GM12801 (cell line): ENCODE measurements at regions not wholly inside any gene's neighbourhood (a gene's known extent, or its start where the extent isn't known, plus 50 kb on each side); places are given as distances from the start of the nearest gene placed in this dataset.

ENCODE experiments used
- CTCF ChIP-seq: IDR thresholded peaks from one replicate; pipeline ENCODE4 v1.5.1; 2011; ENCODE audit warnings: control low read depth; ENCODE audit not compliant: insufficient read length; ENCODE audit errors: extremely low read depth

- TF ChIP-seq CTCF = no peak
Observed at GRCh38 chr3:161748049-161748448, 251.4 kb downstream of the OTOL1 start.

- TF ChIP-seq CTCF = no peak
Observed at GRCh38 chr3:161754420-161755053, 257.9 kb downstream of the OTOL1 start.

GRCh38 chr3:161759444-161759843, 262.8 kb downstream of the OTOL1 start:
- no peak for TF ChIP-seq CTCF

GRCh38 chr3:161766331-161766730, 269.7 kb downstream of the OTOL1 start:
- TF ChIP-seq CTCF = no peak

- TF ChIP-seq CTCF = no peak
Observed at GRCh38 chr3:161770484-161771386, 274.1 kb downstream of the OTOL1 start.

- TF ChIP-seq CTCF = no peak
Observed at GRCh38 chr3:161781381-161781780, 284.8 kb downstream of the OTOL1 start.

- no peak for TF ChIP-seq CTCF
Observed at GRCh38 chr3:161793194-161793930, 296.8 kb downstream of the OTOL1 start.
